HG02885 (cell line): ENCODE measurements at regions not wholly inside any gene's neighbourhood (a gene's known extent, or its start where the extent isn't known, plus 50 kb on each side); places are given as distances from the start of the nearest gene placed in this dataset.

Experiments used
- ATAC-seq: cut with Tn5 transposase; IDR thresholded peaks from one replicate; pipeline ENCODE4 v1.9.1; 2021; ENCODE audit warnings: mild to moderate bottlenecking; ENCODE audit not compliant: unreplicated experiment, poor library complexity

DNA sequence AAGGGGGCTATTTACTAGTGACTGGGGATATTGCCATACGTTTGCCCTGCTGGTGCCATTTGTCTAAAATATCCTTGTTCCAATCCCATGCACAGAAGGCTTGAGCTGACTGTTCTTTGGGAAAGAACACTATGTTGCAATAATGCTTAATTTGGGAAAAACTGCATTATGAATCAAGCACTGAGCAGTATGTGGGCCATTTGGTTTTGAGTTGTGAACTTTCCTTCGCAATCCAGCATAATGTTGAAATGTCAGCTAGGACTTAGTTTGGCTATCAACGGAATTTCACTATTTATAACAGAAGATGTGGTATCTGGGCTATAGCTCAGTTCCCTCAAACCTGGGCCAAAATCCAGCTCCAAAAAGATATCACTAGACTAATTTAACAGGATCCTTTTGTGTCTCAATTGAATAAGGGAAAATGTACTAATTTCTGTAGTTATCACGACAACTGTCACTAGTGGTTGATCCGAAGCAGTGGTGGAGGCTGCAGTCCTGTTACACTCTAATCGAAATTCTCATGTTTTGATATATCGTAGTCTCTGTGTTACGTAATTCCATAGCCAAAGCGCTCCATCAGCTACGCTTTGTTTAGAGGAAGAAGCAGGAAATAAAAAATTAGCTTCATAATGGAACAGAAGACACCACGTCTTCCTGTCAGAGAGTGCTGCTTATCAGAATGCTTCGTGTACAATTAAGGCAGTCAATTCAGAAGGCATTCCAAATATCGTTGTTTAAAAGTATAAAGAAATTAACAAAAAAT is 686.8 kb upstream of the SALL3 start:
- no peak for ATAC-seq

- no peak for ATAC-seq
These were observed 686.1 kb upstream of the SALL3 start for GRCh38 chr18:78293540-78293939.

GRCh38 chr18:78293940-78294541 is 685.6 kb upstream of the SALL3 start:
- ATAC-seq: no peak

DNA sequence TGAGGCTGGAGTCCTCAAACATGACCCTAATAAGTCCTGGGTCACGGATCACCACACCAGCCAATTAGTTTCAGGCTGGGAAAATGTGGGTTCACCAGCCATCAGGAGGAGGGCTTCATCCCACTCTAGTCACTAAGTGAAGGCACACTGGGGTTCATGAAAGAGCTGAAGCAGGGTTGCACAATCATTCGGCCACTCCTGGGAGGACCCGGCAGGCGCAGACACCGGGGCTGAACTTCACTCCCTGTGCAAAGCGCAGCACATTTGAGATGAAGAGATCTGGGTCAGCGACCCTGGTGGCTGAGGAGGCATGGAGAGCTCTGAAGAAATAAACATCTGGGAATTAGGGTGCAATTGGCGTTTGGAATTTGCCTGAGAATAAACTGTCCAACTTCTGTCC is 684.4 kb upstream of the SALL3 start:
- ATAC-seq: no peak

GRCh38 chr18:78296166-78296565 is 683.5 kb upstream of the SALL3 start:
- ATAC-seq: no peak

DNA sequence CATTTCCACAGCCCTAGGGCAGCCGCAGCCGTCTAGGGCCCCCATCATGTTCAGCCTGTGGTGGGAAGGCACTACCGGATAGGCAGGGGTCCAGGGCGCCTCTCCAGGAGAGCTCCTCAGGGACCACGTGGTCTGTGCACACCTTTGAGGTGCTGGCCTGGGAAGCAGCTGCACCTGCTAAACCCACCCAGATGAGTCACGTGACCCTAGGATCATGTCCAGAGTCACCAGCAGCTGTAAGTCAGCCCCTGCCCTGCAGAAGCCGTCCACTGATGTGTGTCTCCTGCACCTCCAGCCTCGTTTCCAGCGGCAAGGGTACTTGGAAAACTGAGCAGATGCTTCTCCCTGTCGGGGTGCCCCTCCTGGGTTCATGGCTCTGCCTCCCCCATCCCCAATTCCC is 682.6 kb upstream of the SALL3 start:
- ATAC-seq: no peak

- no peak for ATAC-seq
These were observed 676.0 kb upstream of the SALL3 start for GRCh38 chr18:78303519-78304191.

- ATAC-seq: no peak
These were observed 675.1 kb upstream of the SALL3 start for GRCh38 chr18:78304192-78305164.

GRCh38 chr18:78305789-78306188 is 673.8 kb upstream of the SALL3 start:
- no peak for ATAC-seq

GRCh38 chr18:78309307-78309706 is 670.3 kb upstream of the SALL3 start:
- no peak for ATAC-seq

- no peak for ATAC-seq
These were observed 669.7 kb upstream of the SALL3 start for GRCh38 chr18:78309924-78310323.

GRCh38 chr18:78319264-78319663 is 660.4 kb upstream of the SALL3 start:
- no peak for ATAC-seq

DNA sequence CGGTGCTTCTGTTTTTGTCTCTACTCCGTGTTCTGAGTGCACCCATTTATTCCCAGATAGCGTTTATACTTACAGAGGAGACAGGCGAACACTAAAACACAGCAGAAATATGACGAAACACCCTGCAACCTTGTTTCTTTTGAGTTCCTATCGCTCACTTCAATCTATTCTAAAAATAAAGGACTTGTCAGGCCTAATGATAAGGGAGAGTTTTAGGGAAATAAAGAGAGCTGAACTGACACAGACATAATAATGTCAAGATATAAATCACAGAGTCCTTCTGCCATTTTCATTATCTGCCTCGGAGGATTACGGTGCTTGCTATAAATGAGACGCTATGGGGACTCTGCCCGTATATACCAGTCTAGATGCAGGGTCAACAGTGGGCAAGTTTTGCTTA is 659.7 kb upstream of the SALL3 start:
- ATAC-seq: no peak

DNA sequence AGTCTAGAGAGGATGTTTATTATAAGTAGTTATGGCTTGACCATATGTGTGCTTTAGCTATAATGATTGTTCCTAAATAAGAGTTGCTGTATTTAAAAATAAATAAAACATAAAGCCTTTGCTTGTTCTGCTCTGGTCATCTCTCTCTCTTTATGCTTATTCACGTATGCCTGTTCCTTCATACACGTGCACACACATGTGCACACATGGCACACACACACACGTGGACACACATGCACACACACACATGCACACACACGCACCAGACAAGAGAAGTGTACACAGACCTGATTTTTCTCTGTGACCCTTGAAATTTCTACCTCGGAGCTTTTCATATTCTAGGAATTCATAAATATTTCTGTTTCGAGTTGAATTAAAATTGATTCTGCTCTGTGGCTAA is 658.2 kb upstream of the SALL3 start:
- ATAC-seq: no peak

DNA sequence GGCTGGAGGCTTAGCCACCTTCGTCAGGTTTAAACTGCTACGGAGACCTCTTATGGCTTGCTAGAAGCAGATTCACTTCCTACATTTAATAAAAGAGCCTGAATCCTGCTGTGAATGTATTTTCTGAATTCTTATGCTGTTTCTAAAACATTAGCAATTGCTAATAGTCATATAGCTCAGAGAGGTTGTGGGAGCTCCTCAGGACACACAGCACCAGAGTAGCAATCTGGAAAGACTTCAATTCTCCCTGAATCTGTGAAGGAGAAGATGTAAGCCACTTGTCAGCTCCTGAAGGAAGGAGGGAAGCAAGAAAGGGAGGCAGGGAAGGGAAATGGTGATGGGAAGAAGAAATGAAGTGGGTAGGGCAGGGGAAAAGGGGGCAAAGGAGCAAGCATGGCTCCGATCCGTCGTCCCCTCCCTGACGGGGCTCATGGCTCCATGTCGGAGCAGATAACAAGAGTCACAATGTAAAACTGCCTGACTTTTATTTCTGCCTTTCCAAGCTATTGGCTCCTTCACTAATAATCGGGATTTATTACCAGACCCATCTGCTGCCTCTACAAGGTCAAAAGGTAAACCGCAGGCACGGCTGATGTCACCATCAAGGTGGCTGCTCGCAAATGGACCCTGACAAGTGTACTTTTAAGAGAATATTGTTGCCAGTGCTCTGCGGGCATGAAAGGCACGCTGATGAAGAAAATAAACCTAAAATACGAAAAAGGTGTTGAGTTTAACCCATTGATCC is 656.0 kb upstream of the SALL3 start:
- no peak for ATAC-seq

GRCh38 chr18:78327643-78328042 is 652.0 kb upstream of the SALL3 start:
- ATAC-seq: no peak

DNA sequence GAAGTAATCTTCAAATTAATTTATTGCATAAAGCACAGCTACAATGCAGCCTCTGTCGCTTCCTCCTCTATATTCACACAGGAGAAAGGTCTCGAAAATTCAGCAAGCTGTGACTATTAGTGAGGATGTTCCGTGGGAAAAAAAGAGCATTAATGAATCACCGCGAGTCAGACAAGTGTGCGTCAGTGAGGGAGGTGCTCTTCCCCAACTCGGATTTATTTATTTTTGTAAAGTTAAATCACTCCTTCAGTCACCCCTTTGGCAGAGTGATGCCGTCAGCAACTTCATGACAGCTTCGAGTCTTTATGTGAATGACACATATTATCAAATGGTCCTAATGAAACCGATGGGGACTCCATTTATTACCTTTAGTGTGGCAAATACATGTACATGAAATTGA is 648.9 kb upstream of the SALL3 start:
- ATAC-seq: no peak

GRCh38 chr18:78352910-78353309 is 626.7 kb upstream of the SALL3 start:
- no peak for ATAC-seq

DNA sequence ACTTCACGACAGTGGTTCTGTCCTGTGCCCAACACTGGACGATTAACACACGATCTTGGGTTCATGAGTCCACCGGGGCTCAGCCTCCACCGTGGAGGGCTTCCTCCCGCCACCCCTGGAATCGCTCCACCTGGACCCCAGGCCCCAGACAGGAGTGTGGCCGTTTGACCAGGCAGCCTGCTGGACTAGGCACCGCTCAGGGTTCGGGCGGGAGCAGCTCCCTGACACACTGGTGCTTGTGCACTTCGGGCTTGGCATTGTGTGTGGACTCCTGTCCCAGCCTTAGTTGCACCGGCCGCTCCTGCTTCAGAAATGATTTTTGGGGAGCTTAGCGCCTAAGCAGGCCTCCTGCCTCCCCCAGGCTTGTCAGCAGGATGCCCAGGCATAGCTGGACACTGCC is 617.4 kb upstream of the SALL3 start:
- ATAC-seq: no peak
